ENCODE measurements at regions not wholly inside any gene's neighbourhood (a gene's known extent, or its start where the extent isn't known, plus 50 kb on each side); places are given as distances from the start of the nearest gene placed in this dataset.
A peak's percentile ranks its signal among the peaks of the same experiment; 100 is the strongest.

- no peak for DNase-seq
Observed at GRCh38 chr13:79803296-79803695, 322.3 kb downstream of the NDFIP2 start.

GRCh38 chr13:79802389-79803085, 321.6 kb downstream of the NDFIP2 start:
- no peak for DNase-seq

- no peak for DNase-seq
Observed at GRCh38 chr13:79799059-79799867, 318.3 kb downstream of the NDFIP2 start.

GRCh38 chr13:79796136-79796535, 315.2 kb downstream of the NDFIP2 start:
- no peak for DNase-seq

- no peak for DNase-seq
Observed at GRCh38 chr13:79794931-79795330, 314.0 kb downstream of the NDFIP2 start.

- no peak for DNase-seq
Observed at GRCh38 chr13:79792716-79793115, 311.8 kb downstream of the NDFIP2 start.

- DNase-seq: no peak
Observed at GRCh38 chr13:79791471-79792042, 310.6 kb downstream of the NDFIP2 start.

GRCh38 chr13:79786176-79786575, 305.2 kb downstream of the NDFIP2 start:
- no peak for DNase-seq

- peak; percentile 75 for DNase-seq
Observed at GRCh38 chr13:79782541-79783205, 301.7 kb downstream of the NDFIP2 start.

GRCh38 chr13:79781829-79782540, 301.0 kb downstream of the NDFIP2 start:
- DNase-seq: no peak

GRCh38 chr13:79780240-79780639, 299.3 kb downstream of the NDFIP2 start:
- DNase-seq: no peak

- DNase-seq: no peak
Observed at GRCh38 chr13:79779761-79780160, 298.8 kb downstream of the NDFIP2 start.

- DNase-seq: no peak
Observed at GRCh38 chr13:79778741-79779460, 297.9 kb downstream of the NDFIP2 start.

- DNase-seq: no peak
Observed at GRCh38 chr13:79777504-79777903, 296.5 kb downstream of the NDFIP2 start.

GRCh38 chr13:79776531-79777295, 295.8 kb downstream of the NDFIP2 start:
- no peak for DNase-seq

GRCh38 chr13:79775830-79776229, 294.9 kb downstream of the NDFIP2 start:
- DNase-seq: no peak

GRCh38 chr13:79772811-79773210, 291.9 kb downstream of the NDFIP2 start:
- DNase-seq: no peak

GRCh38 chr13:79771493-79771892, 290.5 kb downstream of the NDFIP2 start:
- no peak for DNase-seq

GRCh38 chr13:79770056-79770455, 289.1 kb downstream of the NDFIP2 start:
- DNase-seq: no peak

- no peak for DNase-seq
Observed at GRCh38 chr13:79767126-79767525, 286.2 kb downstream of the NDFIP2 start.

- no peak for DNase-seq
Observed at GRCh38 chr13:79765331-79765730, 284.4 kb downstream of the NDFIP2 start.

Data from right forelimb (tissue), 1 donor.